ENCODE measurements at regions not wholly inside any gene's neighbourhood (a gene's known extent, or its start where the extent isn't known, plus 50 kb on each side); places are given as distances from the start of the nearest gene placed in this dataset.
A peak's percentile ranks its signal among the peaks of the same experiment; 100 is the strongest.

DNA sequence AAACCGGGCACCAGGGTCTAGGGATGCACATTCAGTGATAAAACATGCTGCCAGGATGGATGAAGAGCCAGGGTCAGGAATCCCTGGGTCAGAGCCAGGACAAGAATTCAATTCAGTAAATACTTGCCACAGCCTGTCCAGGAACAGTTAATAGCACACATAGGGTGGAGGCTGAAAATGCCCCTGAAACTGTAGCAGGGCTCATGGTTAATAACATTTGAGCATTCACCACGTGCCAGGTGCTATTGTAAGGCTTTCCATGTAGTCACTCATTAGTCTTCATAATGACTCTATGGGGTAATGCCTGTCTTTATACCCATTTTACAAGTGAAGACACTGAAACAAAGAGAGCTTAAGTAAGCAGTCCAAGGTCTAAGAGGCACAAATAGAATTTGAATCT, 296.3 kb downstream of the LRFN2 start:
- intact Hi-C loops (cut with DNase I) = no loop called here
- Histone ChIP-seq H3K36me3 (no peaks in the 10 kb centered on the region), H3K27ac (no peak overlapping the region), H3K9me3 (no peaks in the 10 kb centered on the region), H3K4me3 (no peak overlapping the region), H3K27me3 (no peaks in the 10 kb centered on the region), H3K4me1 (no peaks in the 10 kb centered on the region)
- 0% methylated on average over 2 of the region's 2 CpGs for WGBS (ENCODE audit: insufficient coverage, low coverage, low lambda C conversion rate, missing lambda C conversion rate)
- no peak for DNase-seq
- TF ChIP-seq, protein P1, sequence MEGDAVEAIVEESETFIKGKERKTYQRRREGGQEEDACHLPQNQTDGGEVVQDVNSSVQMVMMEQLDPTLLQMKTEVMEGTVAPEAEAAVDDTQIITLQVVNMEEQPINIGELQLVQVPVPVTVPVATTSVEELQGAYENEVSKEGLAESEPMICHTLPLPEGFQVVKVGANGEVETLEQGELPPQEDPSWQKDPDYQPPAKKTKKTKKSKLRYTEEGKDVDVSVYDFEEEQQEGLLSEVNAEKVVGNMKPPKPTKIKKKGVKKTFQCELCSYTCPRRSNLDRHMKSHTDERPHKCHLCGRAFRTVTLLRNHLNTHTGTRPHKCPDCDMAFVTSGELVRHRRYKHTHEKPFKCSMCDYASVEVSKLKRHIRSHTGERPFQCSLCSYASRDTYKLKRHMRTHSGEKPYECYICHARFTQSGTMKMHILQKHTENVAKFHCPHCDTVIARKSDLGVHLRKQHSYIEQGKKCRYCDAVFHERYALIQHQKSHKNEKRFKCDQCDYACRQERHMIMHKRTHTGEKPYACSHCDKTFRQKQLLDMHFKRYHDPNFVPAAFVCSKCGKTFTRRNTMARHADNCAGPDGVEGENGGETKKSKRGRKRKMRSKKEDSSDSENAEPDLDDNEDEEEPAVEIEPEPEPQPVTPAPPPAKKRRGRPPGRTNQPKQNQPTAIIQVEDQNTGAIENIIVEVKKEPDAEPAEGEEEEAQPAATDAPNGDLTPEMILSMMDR (IDR thresholded peaks at IDR 0.05) = no peak
- no peak for ATAC-seq

GRCh38 chr6:40288919-40289318, 298.2 kb downstream of the LRFN2 start:
- Histone ChIP-seq H3K36me3 (no peaks in the 10 kb centered on the region), H3K9me3 (no peaks in the 10 kb centered on the region), H3K4me1 (no peaks in the 10 kb centered on the region), H3K27me3 (no peaks in the 10 kb centered on the region), H3K27ac (no peak overlapping the region), H3K4me3 (no peak overlapping the region)
- intact Hi-C loops (cut with DNase I) = no loop called here
- 76% methylated on average over 2 of the region's 2 CpGs for WGBS (ENCODE audit: insufficient coverage, low coverage, low lambda C conversion rate, missing lambda C conversion rate)
- no peak for TF ChIP-seq POLR2A (IDR thresholded peaks at IDR 0.05)
- TF ChIP-seq, protein P1 (IDR thresholded peaks at IDR 0.05) = no peak
- ATAC-seq (no peak), DNase-seq (no peak)

DNA sequence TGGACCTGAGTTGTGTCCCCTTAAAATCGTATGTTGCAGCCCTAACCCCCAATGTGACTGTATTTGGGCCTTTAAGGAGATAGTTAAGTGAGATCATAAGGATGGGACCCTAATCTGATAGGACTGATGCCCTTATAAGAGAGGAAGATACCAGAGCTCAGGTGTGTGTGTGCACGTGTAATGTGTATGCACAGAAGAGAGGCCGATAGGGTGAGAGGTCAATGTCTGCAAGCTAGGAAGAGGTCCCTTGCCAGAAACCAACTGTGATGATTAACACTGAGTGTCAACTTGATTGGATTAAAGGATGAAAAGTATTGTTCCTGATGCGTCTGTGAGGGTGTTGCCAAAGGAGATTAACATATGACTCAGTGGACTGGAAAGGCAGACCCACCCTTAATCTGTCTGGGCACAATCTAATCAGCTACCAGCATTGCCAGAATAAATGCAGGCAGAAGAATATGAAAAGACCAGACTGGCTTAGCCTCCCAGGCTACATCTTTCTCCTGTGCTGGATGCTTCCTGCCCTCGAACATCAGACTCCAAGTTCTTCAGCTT, 299.8 kb downstream of the LRFN2 start:
- no peaks in the 10 kb centered on the region for H3K36me3 ChIP-seq
- no peak for TF ChIP-seq POLR2A (IDR thresholded peaks at IDR 0.05)
- TF ChIP-seq, protein P1 (IDR thresholded peaks at IDR 0.05) = no peak
- no peak overlapping the region for H3K27ac ChIP-seq
- no peak overlapping the region for H3K4me3 ChIP-seq
- no peaks in the 10 kb centered on the region for H3K9me3 ChIP-seq
- DNase-seq (no peak), ATAC-seq (peak; percentile 25 to 78 (median 62))
- 46% methylated on average over 4 of the region's 5 CpGs for WGBS (ENCODE audit: insufficient coverage, low coverage, low lambda C conversion rate, missing lambda C conversion rate)
- intact Hi-C loops (cut with DNase I) = no loop called here
- H3K27me3 ChIP-seq = no peaks in the 10 kb centered on the region
- H3K4me1 ChIP-seq = no peaks in the 10 kb centered on the region

- TF ChIP-seq, protein P1 (IDR thresholded peaks at IDR 0.05) = no peak
- TF ChIP-seq POLR2A (IDR thresholded peaks at IDR 0.05) = no peak
- Histone ChIP-seq H3K27ac (no peak overlapping the region), H3K4me3 (no peak overlapping the region), H3K36me3 (no peaks in the 10 kb centered on the region), H3K9me3 (no peaks in the 10 kb centered on the region), H3K27me3 (no peaks in the 10 kb centered on the region), H3K4me1 (no peaks in the 10 kb centered on the region)
- no peak for ATAC-seq
- no peak for DNase-seq
- 42% methylated on average over 3 of the region's 3 CpGs for WGBS (ENCODE audit: insufficient coverage, low coverage, low lambda C conversion rate, missing lambda C conversion rate)
- intact Hi-C loops (cut with DNase I) = no loop called here
Observed at GRCh38 chr6:40286721-40287120, 300.4 kb downstream of the LRFN2 start.

DNA sequence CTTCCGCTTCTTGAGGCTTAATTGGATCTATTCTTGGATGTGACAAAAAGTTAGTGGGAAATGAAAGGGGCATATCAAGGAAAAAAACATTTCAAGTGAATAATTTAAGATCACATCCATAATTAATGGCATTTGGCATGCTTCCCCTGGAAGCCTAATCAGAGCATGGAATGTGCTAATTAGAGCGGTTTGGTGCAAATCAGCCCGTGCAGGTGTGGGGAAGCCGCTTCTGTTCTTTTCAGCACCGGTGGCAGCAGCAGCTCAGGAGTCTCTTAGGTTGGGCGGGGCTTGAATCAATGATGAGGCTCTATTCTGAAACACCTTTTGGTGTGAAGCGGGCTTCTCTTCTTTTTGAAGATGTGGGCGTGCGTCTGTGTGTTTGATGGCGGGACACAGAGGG, 301.2 kb downstream of the LRFN2 start:
- TF ChIP-seq POLR2A (IDR thresholded peaks at IDR 0.05) = no peak
- TF ChIP-seq, protein P1 (IDR thresholded peaks at IDR 0.05) = no peak

More for the DNA sequence above, 301.2 kb downstream of the LRFN2 start:
- WGBS (ENCODE audit: insufficient coverage, low coverage, low lambda C conversion rate, missing lambda C conversion rate) = 34% methylated on average over 9 of the region's 10 CpGs
- no peaks in the 10 kb centered on the region for H3K36me3 ChIP-seq
- no peak overlapping the region for H3K27ac ChIP-seq
- intact Hi-C loops (cut with DNase I) = no loop called here
- H3K4me1 ChIP-seq = no peaks in the 10 kb centered on the region
- H3K4me3 ChIP-seq = no peak overlapping the region
- DNase-seq (no peak), ATAC-seq (no peak)
- no peaks in the 10 kb centered on the region for H3K27me3 ChIP-seq
- H3K9me3 ChIP-seq = no peaks in the 10 kb centered on the region

Measured in right lobe of liver (tissue), 6 donors.